ENCODE measurements at regions not wholly inside any gene's neighbourhood (a gene's known extent, or its start where the extent isn't known, plus 50 kb on each side); places are given as distances from the start of the nearest gene placed in this dataset.
"Not testable (repeated sequence)": the region's sequence is repeated elsewhere in the genome, so short reads cannot be mapped to it uniquely, and the experiment has no call there.

GRCh38 chr15:20260650-20261049 is 280.9 kb downstream of the GOLGA6L6 start:
- not testable (repeated sequence) for DNase-seq

GRCh38 chr15:20259559-20260190 is 281.9 kb downstream of the GOLGA6L6 start:
- DNase-seq = not testable (repeated sequence)

- DNase-seq = not testable (repeated sequence)
Measured at GRCh38 chr15:20256394-20256793, 285.2 kb downstream of the GOLGA6L6 start.

DNA sequence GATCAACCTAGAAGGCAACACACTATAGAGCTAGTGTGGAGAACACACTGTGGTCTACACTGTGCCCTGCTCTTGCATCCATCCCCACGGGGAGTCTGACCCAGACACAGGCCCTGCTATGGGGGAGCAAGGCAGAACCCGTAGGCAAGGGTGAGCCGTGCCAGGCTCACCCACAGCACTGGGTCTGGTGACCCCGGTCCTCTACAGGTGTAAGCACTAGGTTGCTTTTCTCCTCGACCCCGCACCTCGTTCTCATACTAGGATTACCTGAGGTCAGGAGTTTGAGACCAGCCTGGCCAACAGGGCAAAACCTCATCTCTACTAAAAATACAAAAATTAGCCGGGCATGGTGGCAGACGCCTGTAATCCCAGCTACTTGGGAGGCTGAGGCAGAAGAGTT is 286.0 kb downstream of the GOLGA6L6 start:
- not testable (repeated sequence) for DNase-seq

DNA sequence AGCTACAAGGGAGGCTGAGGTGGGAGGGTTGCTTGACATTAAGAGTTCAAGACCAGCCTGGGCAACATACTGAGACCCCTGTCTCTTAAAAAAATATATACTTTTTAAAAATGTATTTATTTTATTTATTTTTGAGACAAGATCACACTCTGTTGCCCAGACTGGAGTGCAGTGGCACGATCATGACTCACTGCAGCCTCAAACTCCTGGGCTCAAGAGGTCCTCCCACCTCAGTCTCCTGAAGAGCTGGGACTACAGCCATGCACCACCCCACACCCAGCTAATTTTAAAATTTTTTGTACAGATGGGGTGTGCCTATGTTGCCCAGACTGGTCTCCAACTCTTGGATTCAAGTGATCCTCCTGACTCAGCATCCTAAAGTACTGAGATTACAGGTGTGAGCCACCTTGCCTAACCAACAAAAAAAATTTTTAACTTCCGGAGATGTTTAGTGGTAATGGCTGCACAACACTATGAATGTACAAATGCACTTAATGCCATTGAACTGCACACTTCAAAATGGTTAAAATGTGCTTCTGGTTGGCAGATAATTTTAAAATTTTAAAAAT is 288.5 kb downstream of the GOLGA6L6 start:
- DNase-seq = not testable (repeated sequence)

DNA sequence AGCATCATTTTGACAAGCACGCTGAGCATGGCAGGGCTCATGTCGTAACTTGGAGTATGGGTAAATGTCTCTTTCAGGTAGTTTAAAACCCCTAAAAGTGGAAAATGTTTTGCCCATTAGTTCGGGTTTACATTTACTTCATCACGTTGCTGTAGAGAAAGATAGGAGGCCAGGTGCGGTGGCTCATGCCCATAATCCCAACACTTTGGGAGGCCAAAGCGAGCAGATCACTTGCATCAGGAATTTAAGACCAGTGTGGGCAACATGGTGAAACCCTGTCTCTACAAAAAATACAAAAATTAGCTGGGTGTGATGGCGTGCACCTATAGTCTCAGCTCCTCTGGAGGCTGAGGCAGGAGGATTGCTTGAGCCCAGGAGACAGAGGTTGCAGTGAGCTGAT is 289.6 kb downstream of the GOLGA6L6 start:
- not testable (repeated sequence) for DNase-seq

- DNase-seq = not testable (repeated sequence)
Measured at GRCh38 chr15:20251214-20252005, 290.2 kb downstream of the GOLGA6L6 start.

GRCh38 chr15:20250206-20250605 is 291.4 kb downstream of the GOLGA6L6 start:
- not testable (repeated sequence) for DNase-seq

GRCh38 chr15:20249677-20249970 is 292.0 kb downstream of the GOLGA6L6 start:
- not testable (repeated sequence) for DNase-seq

DNA sequence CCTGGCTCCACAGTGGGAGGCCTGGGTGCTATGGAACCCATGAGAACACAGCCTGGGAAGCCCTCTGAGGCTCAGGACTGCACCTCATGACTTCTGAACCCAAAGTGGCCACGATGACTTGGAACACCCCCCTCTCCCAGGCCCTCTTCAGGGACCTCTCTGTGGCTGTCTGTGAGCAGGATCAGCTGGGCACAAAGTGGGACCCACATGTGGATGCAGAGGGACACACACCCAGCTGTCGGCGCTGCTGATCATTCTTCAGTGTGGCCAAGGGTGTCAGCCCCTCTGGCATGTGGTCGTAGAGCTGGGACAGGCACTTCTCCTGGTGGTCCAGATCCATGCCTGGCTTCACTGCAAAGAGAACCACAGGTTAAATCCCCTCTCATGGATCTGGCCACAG is 293.2 kb downstream of the GOLGA6L6 start:
- DNase-seq = not testable (repeated sequence)

- not testable (repeated sequence) for DNase-seq
Measured at GRCh38 chr15:20247137-20247536, 294.5 kb downstream of the GOLGA6L6 start.

- not testable (repeated sequence) for DNase-seq
Measured at GRCh38 chr15:20246624-20247023, 295.0 kb downstream of the GOLGA6L6 start.

DNA sequence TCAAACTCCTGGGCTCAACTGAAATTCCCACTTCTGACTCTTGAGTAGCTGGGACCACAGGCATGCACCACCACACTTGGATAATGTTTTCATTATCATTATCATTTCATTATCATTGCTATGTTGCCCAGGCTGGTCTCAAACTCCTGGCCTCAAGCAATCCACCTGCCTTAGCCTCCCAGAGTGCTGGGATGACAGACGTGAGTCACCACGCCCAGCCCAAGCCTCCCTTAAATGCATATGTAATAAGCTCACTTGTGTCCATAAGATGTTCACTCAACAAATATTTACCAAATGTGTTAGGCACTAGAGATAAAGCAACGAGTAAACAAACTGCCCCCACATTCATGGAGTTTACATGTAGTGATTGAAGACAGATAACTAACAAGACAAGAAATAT is 295.7 kb downstream of the GOLGA6L6 start:
- not testable (repeated sequence) for DNase-seq

GRCh38 chr15:20244792-20245191 is 296.8 kb downstream of the GOLGA6L6 start:
- DNase-seq = not testable (repeated sequence)

- DNase-seq = not testable (repeated sequence)
Measured at GRCh38 chr15:20243486-20244240, 297.9 kb downstream of the GOLGA6L6 start.

DNA sequence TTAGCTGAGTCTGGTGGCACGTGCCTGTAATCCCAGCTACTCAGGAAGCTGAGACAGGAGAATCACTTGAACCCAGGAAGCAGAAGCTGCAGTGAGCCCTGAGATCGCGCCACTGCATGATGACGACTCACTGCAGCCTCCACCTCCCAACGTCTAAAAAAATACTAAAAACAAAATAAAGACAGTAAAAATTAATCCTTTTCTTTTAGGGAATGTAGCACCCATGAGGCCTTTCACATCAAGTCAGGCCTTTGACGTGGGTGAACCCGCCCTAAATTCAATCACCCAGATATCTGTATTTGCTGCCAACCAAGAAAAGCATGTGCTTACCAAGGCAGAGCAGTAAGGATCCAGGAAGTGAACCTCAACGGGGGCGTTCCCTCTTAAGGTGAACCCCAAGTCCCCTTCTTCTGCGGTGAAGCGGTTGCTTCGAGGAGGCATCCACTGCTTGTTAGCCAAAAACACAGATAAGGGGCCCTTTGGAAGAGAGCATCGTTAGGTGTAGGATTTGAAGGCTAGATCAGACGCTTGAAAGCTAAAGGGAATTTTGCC is 301.2 kb downstream of the GOLGA6L6 start:
- DNase-seq = not testable (repeated sequence)

GRCh38 chr15:20239186-20239585 is 302.4 kb downstream of the GOLGA6L6 start:
- not testable (repeated sequence) for DNase-seq

- not testable (repeated sequence) for DNase-seq
Measured at GRCh38 chr15:20237256-20238020, 304.2 kb downstream of the GOLGA6L6 start.

DNA sequence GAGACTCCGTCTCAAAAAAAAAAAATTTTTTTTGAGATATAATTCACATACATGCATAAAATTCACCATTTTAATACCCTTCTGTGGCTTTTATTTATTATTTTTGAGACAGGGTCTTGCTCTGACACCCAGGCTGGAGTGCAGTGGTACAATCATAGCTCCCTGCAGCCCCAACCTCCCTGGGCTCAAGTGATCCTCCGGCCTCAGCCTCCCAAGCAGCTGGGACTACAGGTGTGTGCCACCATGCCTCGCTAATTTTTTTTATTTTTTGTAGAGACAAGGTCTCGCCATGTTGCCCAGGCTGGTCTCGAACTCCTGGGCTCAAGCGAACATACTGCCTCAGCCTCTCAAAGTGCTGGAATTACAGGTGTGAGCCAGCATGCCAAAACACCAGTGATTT is 305.9 kb downstream of the GOLGA6L6 start:
- DNase-seq = not testable (repeated sequence)

DNA sequence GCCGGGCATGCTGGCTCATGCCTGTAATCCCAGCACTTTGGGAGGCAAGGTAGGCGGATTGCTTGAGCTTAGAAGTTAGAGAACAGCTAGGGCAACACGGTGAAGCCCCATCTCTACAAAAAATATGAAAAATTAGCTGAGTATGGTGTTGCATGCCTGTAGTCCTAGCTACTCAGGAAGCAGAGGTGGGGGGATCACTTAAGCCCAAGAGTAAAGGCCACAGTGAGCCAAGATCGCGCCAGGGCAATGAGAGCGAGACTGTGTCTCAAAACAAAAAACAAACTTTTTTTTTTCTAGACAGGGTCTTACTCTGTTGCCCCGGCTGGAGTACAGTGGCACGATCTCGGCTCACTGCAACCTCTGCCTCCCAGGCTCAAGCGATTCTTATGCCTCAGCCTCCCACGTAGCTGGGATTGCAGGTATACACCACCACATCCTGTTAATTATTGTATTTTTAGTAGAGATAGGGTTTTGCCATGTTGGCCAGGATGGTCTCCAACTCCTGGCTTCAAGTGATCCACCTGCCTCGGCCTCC is 307.5 kb downstream of the GOLGA6L6 start:
- DNase-seq = not testable (repeated sequence)

GRCh38 chr15:20232457-20232856 is 309.1 kb downstream of the GOLGA6L6 start:
- not testable (repeated sequence) for DNase-seq

GRCh38 chr15:20230656-20231055 is 310.9 kb downstream of the GOLGA6L6 start:
- not testable (repeated sequence) for DNase-seq
